ENCODE measurements at regions not wholly inside any gene's neighbourhood (a gene's known extent, or its start where the extent isn't known, plus 50 kb on each side); places are given as distances from the start of the nearest gene placed in this dataset.

DNA sequence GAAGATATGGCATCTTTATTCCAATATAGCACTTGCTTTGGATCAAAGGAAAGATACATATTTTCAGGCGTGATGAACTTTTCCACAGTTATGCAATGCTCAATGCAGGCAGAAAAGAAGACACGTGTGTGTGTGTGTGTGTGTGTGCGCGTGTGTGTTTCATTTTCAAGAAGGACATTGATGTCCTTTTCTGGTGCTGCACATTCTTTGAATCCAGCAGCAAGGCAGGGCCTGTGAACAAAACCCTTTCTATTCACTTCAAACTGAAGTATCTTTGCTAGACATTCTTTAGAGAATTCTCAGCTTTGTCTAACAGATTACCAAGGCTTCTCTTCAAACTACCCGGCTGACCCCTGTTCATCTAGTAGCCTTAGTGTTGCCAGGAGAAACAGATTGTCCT lies 124.6 kb downstream of the CD47 start:
- TF ChIP-seq, protein P1, sequence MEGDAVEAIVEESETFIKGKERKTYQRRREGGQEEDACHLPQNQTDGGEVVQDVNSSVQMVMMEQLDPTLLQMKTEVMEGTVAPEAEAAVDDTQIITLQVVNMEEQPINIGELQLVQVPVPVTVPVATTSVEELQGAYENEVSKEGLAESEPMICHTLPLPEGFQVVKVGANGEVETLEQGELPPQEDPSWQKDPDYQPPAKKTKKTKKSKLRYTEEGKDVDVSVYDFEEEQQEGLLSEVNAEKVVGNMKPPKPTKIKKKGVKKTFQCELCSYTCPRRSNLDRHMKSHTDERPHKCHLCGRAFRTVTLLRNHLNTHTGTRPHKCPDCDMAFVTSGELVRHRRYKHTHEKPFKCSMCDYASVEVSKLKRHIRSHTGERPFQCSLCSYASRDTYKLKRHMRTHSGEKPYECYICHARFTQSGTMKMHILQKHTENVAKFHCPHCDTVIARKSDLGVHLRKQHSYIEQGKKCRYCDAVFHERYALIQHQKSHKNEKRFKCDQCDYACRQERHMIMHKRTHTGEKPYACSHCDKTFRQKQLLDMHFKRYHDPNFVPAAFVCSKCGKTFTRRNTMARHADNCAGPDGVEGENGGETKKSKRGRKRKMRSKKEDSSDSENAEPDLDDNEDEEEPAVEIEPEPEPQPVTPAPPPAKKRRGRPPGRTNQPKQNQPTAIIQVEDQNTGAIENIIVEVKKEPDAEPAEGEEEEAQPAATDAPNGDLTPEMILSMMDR (IDR thresholded peaks at IDR 0.05) = no peak
- no peak for TF ChIP-seq POLR2A (IDR thresholded peaks at IDR 0.05)

Data from esophagus squamous epithelium (tissue), 4 donors.